Stimulated activated CD8-positive, alpha-beta memory T cell treated with anti-CD3 and anti-CD28 coated beads, Interleukin-4, amount 100 ng/mL, for 1 hour (primary cell): ENCODE measurements at regions not wholly inside any gene's neighbourhood (a gene's known extent, or its start where the extent isn't known, plus 50 kb on each side); places are given as distances from the start of the nearest gene placed in this dataset.
"Not testable (repeated sequence)": the region's sequence is repeated elsewhere in the genome, so short reads cannot be mapped to it uniquely, and the experiment has no call there.

Experiments
- DNase-seq, 2 donors: peaks; one replicate each; pipeline ENCODE4 v3.0.0-alpha.2; 2020; ENCODE audit warnings: low read depth in 2 of 2, low spot score in 1 of 2

DNA sequence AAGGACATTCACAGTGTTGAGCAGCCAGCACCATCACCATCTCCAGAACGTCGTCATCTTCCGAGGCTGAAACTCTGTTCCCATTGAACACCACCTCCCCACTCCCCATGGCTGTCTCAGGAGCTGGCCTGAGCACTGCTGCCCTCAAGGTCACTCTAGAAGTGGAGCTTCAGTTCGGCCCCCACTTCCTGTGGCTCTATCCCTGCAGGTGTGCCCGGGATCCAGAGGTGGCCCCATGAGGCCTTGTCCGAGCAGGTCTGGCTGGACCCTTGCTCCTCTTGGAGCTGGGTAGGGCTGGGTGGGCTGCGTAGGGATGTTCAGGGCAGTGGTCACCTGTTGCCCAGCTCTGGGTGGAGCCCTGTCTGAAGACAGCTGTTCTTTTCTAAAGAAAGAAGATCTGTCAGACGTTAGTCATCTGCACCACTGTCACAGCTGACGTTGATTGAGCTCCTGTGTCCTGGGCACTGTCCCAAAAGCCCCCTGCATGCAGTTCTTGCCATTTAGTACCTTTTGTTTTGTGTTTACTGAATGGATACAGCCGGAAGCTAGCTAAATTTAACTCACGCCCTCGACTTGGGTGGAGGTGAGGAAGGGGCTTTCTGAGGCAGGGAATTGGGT lies 75.5 kb upstream of the CLDN5 start:
- DNase-seq = no peak

- not testable (repeated sequence) for DNase-seq
Measured at GRCh38 chr22:19603346-19603745, 79.1 kb upstream of the CLDN5 start.

GRCh38 chr22:19603767-19604166 lies 79.6 kb upstream of the CLDN5 start:
- no peak for DNase-seq

GRCh38 chr22:19604711-19605268 lies 80.6 kb upstream of the CLDN5 start:
- no peak for DNase-seq

DNA sequence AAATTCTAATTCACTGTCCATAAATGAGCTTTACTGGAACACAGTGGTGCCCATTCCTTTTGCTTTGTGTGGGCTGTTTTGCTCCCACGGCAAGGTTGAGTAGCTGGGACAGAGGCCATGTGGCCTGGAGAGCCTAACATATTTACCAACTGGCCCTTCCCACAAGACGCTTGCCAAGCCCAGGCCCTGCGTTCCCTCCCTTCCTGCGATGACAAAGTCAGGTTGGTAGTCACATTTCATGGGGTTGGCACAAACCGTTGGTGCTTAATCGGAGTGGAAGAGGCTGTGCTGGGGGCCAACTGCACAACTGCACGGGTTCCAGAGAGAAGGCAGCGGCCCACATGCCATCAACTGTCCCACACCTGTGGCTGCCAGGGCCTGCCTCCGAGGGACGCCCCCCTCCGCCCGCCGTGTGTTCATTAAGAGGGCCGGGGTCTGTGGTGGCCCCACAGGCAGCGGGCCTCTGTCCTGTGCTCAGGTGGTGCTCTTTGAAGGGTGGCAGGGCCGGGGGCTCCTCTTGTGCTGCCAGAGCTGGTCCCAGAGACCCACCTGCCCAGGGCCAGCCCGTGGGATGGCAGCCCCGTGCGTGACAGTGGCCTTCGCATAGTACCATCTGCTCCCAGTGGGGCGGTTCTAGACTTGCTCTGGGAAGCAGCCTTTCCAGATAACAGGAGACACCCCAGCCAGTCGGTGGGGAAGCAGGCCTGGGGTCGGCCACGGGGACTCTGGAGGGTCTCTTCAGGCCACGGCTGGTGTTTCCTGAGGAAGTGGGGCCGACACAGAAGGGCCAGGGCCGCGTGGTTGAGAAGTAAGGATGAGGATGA lies 81.5 kb upstream of the CLDN5 start:
- DNase-seq = no peak

GRCh38 chr22:19606332-19607191 lies 82.4 kb upstream of the CLDN5 start:
- no peak for DNase-seq

DNA sequence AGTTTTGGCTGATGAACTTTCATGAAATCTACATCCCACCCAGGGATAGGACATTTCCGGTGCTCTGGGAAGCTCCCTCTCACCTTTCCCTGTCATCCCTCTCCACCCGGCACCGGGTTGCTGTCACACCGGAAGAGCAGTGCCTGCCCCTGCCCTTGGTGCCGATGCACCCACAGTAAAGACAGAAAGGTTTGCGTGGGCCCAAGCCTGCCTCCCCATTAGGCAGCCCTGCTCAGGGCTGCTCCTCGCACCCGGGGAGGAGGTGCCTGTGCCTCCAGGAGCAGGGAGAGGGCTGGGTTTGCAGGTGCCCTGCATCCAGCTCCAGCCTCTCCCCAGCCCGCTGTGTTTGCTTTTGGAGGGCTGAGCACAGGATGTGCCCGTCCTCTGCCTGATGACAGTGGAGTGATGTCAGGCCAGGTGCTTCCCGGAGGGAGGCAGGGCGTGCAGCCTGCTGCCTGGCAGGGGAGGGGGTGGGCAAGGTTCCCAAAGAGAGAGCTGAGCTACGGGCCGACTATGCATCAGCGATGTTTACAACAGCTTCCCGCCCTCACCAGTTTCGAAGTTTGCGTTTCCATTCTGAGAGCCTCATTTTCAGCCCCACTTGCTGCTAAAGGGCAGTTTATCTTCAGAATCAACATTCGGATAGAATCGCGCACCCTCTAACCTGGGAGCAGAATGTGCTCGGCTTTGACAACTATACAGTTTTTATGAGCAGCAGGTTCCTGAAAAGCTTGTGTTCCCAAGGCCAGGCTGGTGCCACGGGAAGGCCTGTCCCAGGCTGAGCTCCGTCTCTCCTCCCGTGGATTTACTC lies 83.2 kb upstream of the CLDN5 start:
- DNase-seq = no peak

GRCh38 chr22:19608003-19608690 lies 83.9 kb upstream of the CLDN5 start:
- DNase-seq = no peak

DNA sequence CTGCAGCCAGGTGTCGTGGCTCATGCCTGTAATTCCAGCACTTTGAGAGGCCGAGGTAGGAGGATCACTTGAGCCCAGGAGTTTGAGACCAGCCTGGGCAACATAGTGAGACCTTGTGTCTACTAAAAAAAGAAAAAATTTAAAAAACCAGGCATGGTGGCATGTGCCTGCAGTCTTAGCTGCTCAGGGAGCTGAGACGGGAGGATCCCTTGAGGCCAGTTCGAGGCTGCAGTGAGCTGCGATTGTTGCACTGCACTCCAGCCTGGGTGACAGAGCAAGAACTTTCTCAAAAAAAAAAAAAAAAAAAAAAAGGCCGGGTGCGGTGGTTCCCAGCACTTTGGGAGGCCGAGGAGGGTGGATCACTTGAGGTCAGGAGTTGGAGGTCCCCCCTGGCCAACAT lies 85.5 kb upstream of the CLDN5 start:
- DNase-seq = not testable (repeated sequence)

GRCh38 chr22:19610518-19611253 lies 86.5 kb upstream of the CLDN5 start:
- DNase-seq = no peak

DNA sequence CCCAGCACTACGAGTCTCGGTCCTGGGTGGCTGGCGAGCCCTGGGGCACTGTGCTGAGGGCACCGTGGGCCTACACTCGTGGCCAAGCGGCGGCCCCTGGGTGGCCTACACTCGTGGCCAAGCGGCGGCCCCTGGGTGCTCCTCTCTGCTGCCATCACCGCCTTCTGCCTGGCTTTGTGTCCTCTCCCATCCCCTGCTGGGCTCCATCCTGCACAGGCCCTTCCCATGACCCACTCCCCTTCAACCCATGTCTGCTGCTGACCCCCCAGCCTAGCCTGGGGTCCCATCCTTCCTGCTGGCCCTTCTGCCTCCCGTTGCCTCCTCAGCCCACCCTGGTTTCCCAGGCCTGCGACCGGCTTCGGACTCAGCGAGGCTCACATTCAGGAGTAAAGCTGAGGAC lies 87.4 kb upstream of the CLDN5 start:
- DNase-seq = no peak

DNA sequence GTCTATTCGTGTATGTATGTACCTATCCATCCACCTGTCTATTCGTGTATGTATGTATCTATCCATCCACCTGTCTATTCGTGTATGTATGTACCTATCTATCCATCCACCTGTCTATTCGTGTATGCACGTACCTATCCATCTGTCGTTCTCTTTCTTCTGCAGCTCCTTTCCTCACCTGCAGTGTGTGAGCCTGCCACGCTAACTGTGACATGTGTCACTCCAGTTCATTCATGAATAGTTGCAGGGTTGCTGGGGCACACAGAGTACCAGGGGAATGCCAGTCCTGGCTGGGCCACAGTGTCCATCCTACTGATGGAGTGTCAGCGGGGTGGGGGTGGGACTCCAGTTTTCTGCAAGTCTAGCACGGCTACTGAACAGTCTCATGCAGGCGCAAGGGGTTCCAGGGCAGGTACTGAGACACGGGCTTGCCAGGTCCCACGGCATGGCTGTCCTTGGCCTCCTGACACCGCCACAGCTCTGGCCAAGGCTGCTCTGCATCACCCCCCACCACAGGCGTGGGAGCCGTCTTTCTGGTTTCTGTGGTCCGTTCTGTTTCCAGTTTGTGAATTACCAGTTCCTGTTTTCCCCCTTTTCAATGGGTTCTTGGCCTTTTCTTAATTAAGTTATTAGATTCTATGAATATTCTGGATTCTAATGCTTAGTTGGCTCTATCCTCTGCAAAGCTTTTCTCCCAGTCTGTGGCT lies 88.8 kb upstream of the CLDN5 start:
- no peak for DNase-seq

DNA sequence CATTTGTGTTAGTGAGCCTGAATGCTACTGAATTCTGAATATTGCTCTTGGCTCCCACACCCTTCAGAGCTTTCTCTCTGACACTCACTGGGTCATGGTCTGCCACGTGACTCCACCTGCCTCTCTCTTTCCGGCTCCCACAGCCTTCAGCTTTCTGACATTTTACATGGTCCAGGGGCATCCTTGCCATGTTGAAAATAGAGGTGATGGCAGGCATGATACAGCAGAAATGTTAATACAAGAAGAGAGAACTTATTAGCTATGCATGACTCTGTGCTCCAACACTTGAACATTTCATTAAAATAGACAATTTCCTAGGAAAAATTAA lies 90.3 kb upstream of the CLDN5 start:
- DNase-seq = no peak

DNA sequence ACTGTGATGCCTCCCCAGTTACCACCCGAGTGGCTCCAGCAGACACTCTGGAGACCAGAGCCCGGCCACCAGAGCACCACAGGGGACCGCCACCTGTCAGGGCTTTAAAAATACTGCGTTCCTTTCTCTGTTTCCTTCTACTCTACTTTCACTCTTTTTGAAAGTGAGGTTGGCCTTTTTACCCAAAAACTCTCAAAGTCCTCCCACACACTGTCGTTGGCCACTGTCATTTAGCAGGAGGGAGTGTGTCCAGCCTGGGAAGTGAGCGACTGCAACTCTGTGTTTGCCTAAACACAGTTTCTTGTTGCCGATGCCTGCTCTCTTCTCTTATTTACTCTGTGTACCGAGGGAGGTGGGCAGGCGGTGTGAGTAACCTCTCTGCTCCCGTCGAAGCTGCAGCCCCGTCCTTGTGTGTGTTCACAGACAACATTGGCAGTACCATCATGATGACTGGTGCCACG lies 90.8 kb upstream of the CLDN5 start:
- DNase-seq = no peak

DNA sequence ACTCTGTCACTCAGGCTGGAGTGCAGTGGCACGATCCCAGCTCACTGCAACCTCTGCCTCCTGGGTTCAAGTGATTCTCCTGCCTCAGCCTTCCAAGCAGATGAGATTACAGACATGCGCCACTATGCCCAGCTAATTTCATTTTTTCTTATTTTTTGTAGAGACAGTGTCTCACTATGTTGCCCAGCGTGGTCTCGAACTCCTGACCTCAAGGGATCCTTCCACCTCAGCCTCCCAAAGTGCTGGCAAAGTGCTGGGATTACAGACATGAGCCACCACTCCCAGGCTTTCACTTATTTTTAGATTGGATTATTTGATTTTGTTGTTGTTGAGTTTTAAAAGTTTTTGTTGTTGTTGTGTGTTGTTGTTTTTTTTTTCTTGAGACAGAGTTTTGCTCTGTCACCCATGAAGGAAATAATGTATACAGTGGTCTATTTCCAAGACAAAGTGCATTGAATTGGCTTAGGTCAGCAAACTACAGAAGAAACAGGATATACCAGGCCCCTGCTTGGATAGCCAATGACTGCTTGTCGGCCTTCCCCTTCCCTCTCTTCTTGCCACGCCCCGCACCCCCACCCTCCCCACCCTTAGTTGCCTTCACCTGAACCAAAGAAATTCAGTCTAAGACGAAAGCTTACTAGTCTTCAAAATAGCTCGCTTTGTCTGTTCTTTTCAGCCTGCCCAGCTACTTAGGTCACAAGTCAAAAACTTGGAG lies 91.8 kb upstream of the CLDN5 start:
- DNase-seq = no peak

- no peak for DNase-seq
Measured at GRCh38 chr22:19619144-19620009, 94.9 kb upstream of the SEPTIN5 start.

DNA sequence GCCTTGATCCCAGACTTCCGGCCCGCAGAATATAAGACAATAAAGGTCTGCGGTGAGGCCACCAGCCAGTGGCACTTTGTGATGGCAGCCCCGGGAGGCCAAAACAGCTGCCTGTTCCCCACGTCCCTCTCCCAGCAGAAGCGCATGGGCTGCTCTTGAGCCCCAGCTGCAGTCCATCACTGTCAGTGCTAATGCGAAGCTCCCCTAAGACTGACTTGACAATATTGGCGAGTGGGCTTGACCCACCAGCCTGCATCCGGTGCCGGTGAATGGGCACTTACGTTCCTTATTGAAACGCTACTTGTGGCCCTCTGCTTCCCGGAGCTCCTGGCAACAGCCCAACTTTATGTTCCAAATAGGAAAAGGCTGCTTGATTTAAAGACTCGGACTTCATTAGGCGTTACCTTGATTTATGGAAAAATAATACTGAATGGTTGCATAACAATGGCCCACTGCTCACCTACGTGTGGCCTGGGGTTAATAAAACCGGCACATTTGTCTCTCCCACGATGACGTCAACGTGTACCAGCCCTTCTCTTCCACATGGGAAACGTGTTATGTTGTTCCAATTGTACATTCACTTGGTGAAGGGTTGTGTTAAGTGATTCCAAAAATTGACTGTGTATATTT lies 93.4 kb upstream of the SEPTIN5 start:
- DNase-seq = no peak
